Mucosa of rectum (tissue), 2 donors: ENCODE measurements at regions not wholly inside any gene's neighbourhood (a gene's known extent, or its start where the extent isn't known, plus 50 kb on each side); places are given as distances from the start of the nearest gene placed in this dataset.

Experiments
- H3K27ac ChIP-seq, 2 donors: one replicate each; pipeline ENCODE4 v1.7.0; 2013; ENCODE audit warnings: inconsistent platforms in 2 of 2, low read depth in 2 of 2, low read length in 2 of 2
- H3K27me3 ChIP-seq, 2 donors: one replicate each; pipeline ENCODE4 v1.7.0; 2013; ENCODE audit warnings: low read length in 2 of 2; ENCODE audit not compliant: control insufficient read depth in 2 of 2, insufficient read depth in 2 of 2
- H3K36me3 ChIP-seq, 2 donors: one replicate each; pipeline ENCODE4 v1.7.0; 2013; ENCODE audit warnings: low read length in 2 of 2; ENCODE audit not compliant: control insufficient read depth in 2 of 2, insufficient read depth in 2 of 2
- H3K4me1 ChIP-seq, 2 donors: one replicate each; pipeline ENCODE4 v1.7.0; 2013; ENCODE audit warnings: low read length in 2 of 2, mild to moderate bottlenecking in 1 of 2; ENCODE audit not compliant: control insufficient read depth in 2 of 2, insufficient read depth in 2 of 2
- H3K4me3 ChIP-seq, 2 donors: one replicate each; pipeline ENCODE4 v1.7.0; 2013; ENCODE audit warnings: low read length in 2 of 2
- H3K9ac ChIP-seq, 2 donors: one replicate each; pipeline ENCODE4 v1.7.0; 2013; ENCODE audit warnings: low read length in 2 of 2, low read depth in 1 of 2, mild to moderate bottlenecking in 1 of 2
- H3K9me3 ChIP-seq, 2 donors: one replicate each; pipeline ENCODE4 v1.7.0; 2013; ENCODE audit warnings: low read length in 2 of 2; ENCODE audit not compliant: control insufficient read depth in 2 of 2
- donor health status: healthy.
- donor health status: Normal muscosa, but diverticular disease.

- no peaks in the 10 kb centered on the region for H3K9me3 ChIP-seq
- no peak overlapping the region for H3K4me3 ChIP-seq
- no peak overlapping the region for H3K27ac ChIP-seq
Measured at GRCh38 chr2:144996225-144996795, 476.4 kb upstream of the ZEB2 start.

GRCh38 chr2:144995482-144995881, 475.6 kb upstream of the ZEB2 start:
- Histone ChIP-seq H3K27me3 (no peaks in the 10 kb centered on the region), H3K36me3 (no peaks in the 10 kb centered on the region), H3K4me3 (no peak overlapping the region), H3K27ac (no peak overlapping the region), H3K9me3 (no peaks in the 10 kb centered on the region), H3K4me1 (no peaks in the 10 kb centered on the region), H3K9ac (no peak overlapping the region)

More at GRCh38 chr2:144996225-144996795, 476.4 kb upstream of the ZEB2 start:
- Histone ChIP-seq H3K27me3 (no peaks in the 10 kb centered on the region), H3K4me1 (no peaks in the 10 kb centered on the region), H3K36me3 (no peaks in the 10 kb centered on the region), H3K9ac (no peak overlapping the region)

GRCh38 chr2:144990661-144991060, 470.7 kb upstream of the ZEB2 start:
- no peak overlapping the region for H3K9ac ChIP-seq
- no peaks in the 10 kb centered on the region for H3K4me1 ChIP-seq
- H3K4me3 ChIP-seq = no peak overlapping the region
- H3K36me3 ChIP-seq = no peaks in the 10 kb centered on the region
- H3K9me3 ChIP-seq = no peaks in the 10 kb centered on the region
- H3K27ac ChIP-seq = no peak overlapping the region
- H3K27me3 ChIP-seq = no peaks in the 10 kb centered on the region

- H3K9me3 ChIP-seq = no peaks in the 10 kb centered on the region
- no peak overlapping the region for H3K4me3 ChIP-seq
- H3K27me3 ChIP-seq = no peaks in the 10 kb centered on the region
- H3K9ac ChIP-seq = no peak overlapping the region
- H3K27ac ChIP-seq = no peak overlapping the region
- no peaks in the 10 kb centered on the region for H3K4me1 ChIP-seq
- H3K36me3 ChIP-seq = no peaks in the 10 kb centered on the region
Measured at GRCh38 chr2:144989579-144990270, 469.8 kb upstream of the ZEB2 start.

GRCh38 chr2:144988591-144988990, 468.7 kb upstream of the ZEB2 start:
- H3K9me3 ChIP-seq = no peaks in the 10 kb centered on the region
- H3K27ac ChIP-seq = no peak overlapping the region
- H3K4me3 ChIP-seq = no peak overlapping the region
- no peak overlapping the region for H3K9ac ChIP-seq
- H3K4me1 ChIP-seq = no peaks in the 10 kb centered on the region
- H3K36me3 ChIP-seq = no peaks in the 10 kb centered on the region
- H3K27me3 ChIP-seq = no peaks in the 10 kb centered on the region

- Histone ChIP-seq H3K27ac (no peak overlapping the region), H3K9me3 (no peaks in the 10 kb centered on the region), H3K9ac (no peak overlapping the region)
Measured at GRCh38 chr2:144986691-144987090, 466.8 kb upstream of the ZEB2 start.

GRCh38 chr2:144984038-144984437, 464.1 kb upstream of the ZEB2 start:
- Histone ChIP-seq H3K9me3 (no peaks in the 10 kb centered on the region), H3K27ac (no peak overlapping the region), H3K9ac (no peak overlapping the region), H3K27me3 (no peaks in the 10 kb centered on the region), H3K36me3 (no peaks in the 10 kb centered on the region), H3K4me1 (no peaks in the 10 kb centered on the region), H3K4me3 (no peak overlapping the region)

More at GRCh38 chr2:144986691-144987090, 466.8 kb upstream of the ZEB2 start:
- H3K4me1 ChIP-seq = no peaks in the 10 kb centered on the region
- no peaks in the 10 kb centered on the region for H3K36me3 ChIP-seq
- no peaks in the 10 kb centered on the region for H3K27me3 ChIP-seq
- no peak overlapping the region for H3K4me3 ChIP-seq

GRCh38 chr2:144983107-144983506, 463.2 kb upstream of the ZEB2 start:
- H3K4me1 ChIP-seq = no peaks in the 10 kb centered on the region
- no peak overlapping the region for H3K4me3 ChIP-seq
- H3K9ac ChIP-seq = no peak overlapping the region
- no peaks in the 10 kb centered on the region for H3K9me3 ChIP-seq
- H3K36me3 ChIP-seq = no peaks in the 10 kb centered on the region
- H3K27ac ChIP-seq = no peak overlapping the region
- no peaks in the 10 kb centered on the region for H3K27me3 ChIP-seq

- H3K9me3 ChIP-seq = no peaks in the 10 kb centered on the region
- H3K4me3 ChIP-seq = no peak overlapping the region
- H3K27ac ChIP-seq = no peak overlapping the region
- H3K36me3 ChIP-seq = no peaks in the 10 kb centered on the region
- no peak overlapping the region for H3K9ac ChIP-seq
- no peaks in the 10 kb centered on the region for H3K27me3 ChIP-seq
- no peaks in the 10 kb centered on the region for H3K4me1 ChIP-seq
Measured at GRCh38 chr2:144982481-144982880, 462.6 kb upstream of the ZEB2 start.

- no peaks in the 10 kb centered on the region for H3K9me3 ChIP-seq
- H3K9ac ChIP-seq = no peak overlapping the region
- no peaks in the 10 kb centered on the region for H3K36me3 ChIP-seq
- H3K27ac ChIP-seq = no peak overlapping the region
- H3K4me1 ChIP-seq = no peaks in the 10 kb centered on the region
- no peaks in the 10 kb centered on the region for H3K27me3 ChIP-seq
- no peak overlapping the region for H3K4me3 ChIP-seq
Measured at GRCh38 chr2:144975881-144976280, 456.0 kb upstream of the ZEB2 start.
